SK-N-SH (cell line): ENCODE measurements at regions not wholly inside any gene's neighbourhood (a gene's known extent, or its start where the extent isn't known, plus 50 kb on each side); places are given as distances from the start of the nearest gene placed in this dataset.

Experiments used
- CTCF ChIA-PET: fragments of 300-600, 350-600 bp; formaldehyde crosslinking; extraction: SDS; loops from one replicate; lab custom pipeline; 2021; lab: Yijun Ruan, JAX
- POLR2A ChIA-PET: fragments of 350-600 bp; sonication (Branson Sonifier 250); formaldehyde crosslinking; extraction: SDS; loops from one replicate; lab custom pipeline; 2020; ENCODE audit warnings: antibody characterized with exemption, inconsistent platforms; lab: Yijun Ruan, JAX
- DNase-seq: peaks from one replicate; pipeline ENCODE4 v3.0.0; 2012
- H2AFZ ChIP-seq: fragments of 200-600 bp; sonication (generic); 2 replicates; pipeline ENCODE4 v1.8.1; 2016; ENCODE audit warnings: antibody characterized with exemption, mild to moderate bottlenecking, low read depth
- H3F3A ChIP-seq: fragments of 200-600 bp; sonication (generic); replicated peaks from 2 replicates; pipeline ENCODE3; 2016; ENCODE audit warnings: antibody characterized with exemption, mild to moderate bottlenecking; ENCODE audit not compliant: insufficient read depth
- H3K27ac ChIP-seq, 2 experiments: fragments of 200-500 bp in 1 of 2; fragments of 200-600 bp in 1 of 2; sonication (Bioruptor generic) in 1 of 2; sonication (generic), shearing (Covaris generic) in 1 of 2; 2 replicates each; pipeline versions ENCODE4 v1.5.1 to v1.6.1; 2014 to 2016; ENCODE audit warnings: low read depth in 2 of 2, inconsistent platforms in 1 of 2, low read length in 1 of 2, mild to moderate bottlenecking in 1 of 2, mixed read lengths in 1 of 2
- H3K27me3 ChIP-seq: fragments of 200-600 bp; sonication (generic), shearing (Covaris generic); 2 replicates; pipeline ENCODE4 v1.6.1; 2016; ENCODE audit warnings: mixed run types; ENCODE audit not compliant: insufficient read depth
- H3K36me3 ChIP-seq, 2 experiments: fragments of 200-500 bp in 1 of 2; fragments of 200-600 bp in 1 of 2; sonication (Bioruptor generic) in 1 of 2; sonication (generic) in 1 of 2; replicated peaks in 1 of 2; 2 replicates each; pipeline versions ENCODE3 to v1.5.1; 2014 to 2016; ENCODE audit warnings: low read length in 1 of 2, mild to moderate bottlenecking in 1 of 2; ENCODE audit not compliant: insufficient read depth in 2 of 2, control insufficient read depth in 1 of 2
- H3K4me1 ChIP-seq, 2 experiments: fragments of 200-500 bp in 1 of 2; fragments of 200-600 bp in 1 of 2; sonication (Bioruptor generic) in 1 of 2; sonication (generic), shearing (Covaris generic) in 1 of 2; 2 replicates each; pipeline versions ENCODE4 v1.5.1 to v1.6.1; 2014 to 2016; ENCODE audit warnings: low read depth in 1 of 2, low read length in 1 of 2, mixed run types in 1 of 2; ENCODE audit not compliant: insufficient read depth in 2 of 2, control insufficient read depth in 1 of 2
- H3K4me2 ChIP-seq: fragments of 200-600 bp; sonication (generic), shearing (Covaris generic); 2 replicates; pipeline ENCODE4 v1.6.1; 2017; ENCODE audit warnings: mixed run types
- H3K4me3 ChIP-seq, 2 experiments: fragments of 200-500 bp in 1 of 2; fragments of 200-600 bp in 1 of 2; sonication (Bioruptor generic) in 1 of 2; sonication (generic), shearing (Covaris generic) in 1 of 2; 2 replicates each; pipeline versions ENCODE4 v1.5.1 to v1.8.1; 2014 to 2016; ENCODE audit warnings: low read depth in 2 of 2, inconsistent platforms in 1 of 2, low read length in 1 of 2, mild to moderate bottlenecking in 1 of 2, mixed read lengths in 1 of 2, moderate library complexity in 1 of 2
- H3K79me2 ChIP-seq: fragments of 200-600 bp; sonication (generic); 2 replicates; pipeline ENCODE4 v1.8.1; 2017; ENCODE audit warnings: mild to moderate bottlenecking; ENCODE audit not compliant: insufficient read depth
- H3K9ac ChIP-seq: fragments of 200-600 bp; sonication (generic); 2 replicates; pipeline ENCODE4 v1.6.1; 2017; ENCODE audit warnings: mixed run types
- H3K9me2 ChIP-seq: fragments of 200-600 bp; sonication (generic); 2 replicates; pipeline ENCODE4 v1.6.1; 2017; ENCODE audit warnings: mixed run types
- H3K9me3 ChIP-seq: fragments of 200-600 bp; sonication (generic); 2 replicates; pipeline ENCODE4 v1.6.1; 2017; ENCODE audit warnings: mixed run types, mild to moderate bottlenecking, moderate library complexity
- H4K20me1 ChIP-seq: fragments of 200-600 bp; sonication (generic); 2 replicates; pipeline ENCODE4 v1.6.1; 2017; ENCODE audit warnings: mild to moderate bottlenecking, mixed run types; ENCODE audit not compliant: insufficient read depth
- ELF1 ChIP-seq: IDR thresholded peaks from 2 replicates; pipeline ENCODE4 v1.4.0; 2012
- EP300 ChIP-seq, 2 experiments: IDR thresholded peaks; 2 replicates each; pipeline versions ENCODE4 v1.4.0 to v1.6.1; 2012; ENCODE audit warnings: borderline replicate concordance in 1 of 2, low read depth in 1 of 2, low read length in 1 of 2
- FOSL2 ChIP-seq: IDR thresholded peaks from 2 replicates; pipeline ENCODE4 v1.4.0; 2012; ENCODE audit warnings: low read depth, mild to moderate bottlenecking, moderate library complexity, borderline replicate concordance
- FOXJ3 ChIP-seq: sonication (generic); formaldehyde crosslinking; IDR thresholded peaks from 2 replicates; pipeline ENCODE4 v1.5.1; 2020; ENCODE audit warnings: mild to moderate bottlenecking, missing genetic modification reagents
- FOXM1 ChIP-seq: IDR thresholded peaks from 2 replicates; pipeline ENCODE4 v1.4.0; 2012; ENCODE audit warnings: low read depth, mild to moderate bottlenecking
- GABPA ChIP-seq: IDR thresholded peaks from 2 replicates; pipeline ENCODE4 v1.4.0; 2012; ENCODE audit warnings: low read depth, mild to moderate bottlenecking
- GATA2 ChIP-seq: sonication (generic); formaldehyde crosslinking; IDR thresholded peaks from 2 replicates; pipeline ENCODE4 v1.5.0; 2020; ENCODE audit warnings: mild to moderate bottlenecking, missing genetic modification reagents
- JUND ChIP-seq: IDR thresholded peaks from 2 replicates; pipeline ENCODE4 v1.4.0; 2012
- POLR2AphosphoS5 ChIP-seq: IDR thresholded peaks from 2 replicates; pipeline ENCODE4 v1.6.1; 2012; ENCODE audit warnings: low read depth, low read length
- RAD21 ChIP-seq: IDR thresholded peaks from 2 replicates; pipeline ENCODE4 v1.6.1; 2012; ENCODE audit warnings: mild to moderate bottlenecking, low read length
- RXRA ChIP-seq: IDR thresholded peaks from 2 replicates; pipeline ENCODE4 v1.4.0; 2012; ENCODE audit warnings: low read depth, mild to moderate bottlenecking, borderline replicate concordance
- TCF12 ChIP-seq: IDR thresholded peaks from 2 replicates; pipeline ENCODE4 v1.4.0; 2012
- TEAD4 ChIP-seq: IDR thresholded peaks from 2 replicates; pipeline ENCODE4 v1.4.0; 2012; ENCODE audit warnings: mild to moderate bottlenecking, borderline replicate concordance; ENCODE audit not compliant: insufficient read depth
- WGBS: methylation state at CpG from one replicate; pipeline ENCODE4 v1.1.6; 2017; ENCODE audit warnings: low lambda C conversion rate; 5-methylcytosine and 5-hydroxymethylcytosine counted together
- TF ChIP-seq, protein P1 (sequence below): fragments of 150-350 bp; IDR thresholded peaks from 2 replicates; pipeline ENCODE4 v1.6.1; 2016; ENCODE audit warnings: mild to moderate bottlenecking, low read depth, low read length
- TF ChIP-seq, protein P2 (sequence below): fragments of 200-600 bp; sonication (generic); IDR thresholded peaks from 2 replicates; pipeline ENCODE4 v1.6.1; 2017; ENCODE audit warnings: antibody characterized with exemption, mild to moderate bottlenecking, moderate library complexity
- TF ChIP-seq, protein P3 (sequence below): fragments of 150-350 bp; IDR thresholded peaks from 2 replicates; pipeline ENCODE4 v1.6.1; 2017; ENCODE audit warnings: antibody characterized with exemption, low read length, low read depth, borderline replicate concordance

DNA sequence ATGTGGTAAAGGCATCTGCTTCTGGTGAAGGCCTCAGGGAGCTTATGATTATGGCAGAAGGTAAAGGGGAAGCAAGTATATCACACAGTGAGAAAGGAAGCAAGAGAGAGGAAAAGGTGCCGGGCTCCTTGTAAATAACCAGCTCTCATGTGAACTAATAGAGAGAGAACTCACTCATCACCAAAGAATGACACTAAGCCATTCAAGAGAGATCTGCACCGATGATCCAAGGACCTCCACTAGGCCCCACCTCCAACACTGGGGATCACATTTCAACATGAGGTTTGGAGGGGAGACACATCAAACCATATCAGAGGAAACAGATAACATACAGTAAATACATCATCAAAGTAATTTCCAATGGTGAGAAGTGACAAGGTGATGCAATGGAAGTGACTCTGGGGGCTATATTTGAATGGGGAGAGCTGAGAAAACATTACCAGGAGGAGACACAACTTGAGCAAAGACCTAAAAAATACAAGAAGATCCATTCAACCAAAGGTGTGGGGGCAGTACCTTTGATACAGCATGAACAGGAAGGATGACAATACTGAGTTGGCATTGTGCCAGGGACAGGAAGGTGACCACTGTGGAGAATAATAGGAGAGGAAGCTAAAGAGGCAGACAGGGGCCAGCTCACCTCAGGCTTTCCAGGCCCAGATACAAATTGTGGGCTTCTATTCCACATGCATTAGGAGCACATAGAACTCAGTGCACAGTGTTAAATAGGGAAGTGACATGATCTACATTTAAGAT, 134.4 kb upstream of the GRIP1 start:
- Histone ChIP-seq H3F3A (no peaks in the 10 kb centered on the region), H3K4me3 (no peak overlapping the region), H3K79me2 (no peaks in the 10 kb centered on the region), H3K9me3 (no peaks in the 10 kb centered on the region), H2AFZ (no peak overlapping the region), H3K27me3 (no peaks in the 10 kb centered on the region), H3K4me2 (no peak overlapping the region), H3K9me2 (no peaks in the 10 kb centered on the region), H4K20me1 (no peaks in the 10 kb centered on the region), H3K27ac (no peak overlapping the region), H3K4me1 (no peaks in the 10 kb centered on the region), H3K9ac (no peak overlapping the region), H3K36me3 (no peaks in the 10 kb centered on the region)
- TF ChIP-seq JUND (no peak), FOXJ3 (CRISPR knock-in tag) (no peak), TEAD4 (no peak)
- DNase-seq, result no peak
- WGBS, result 55% methylated on average over 2 of the region's 2 CpGs
- ChIA-PET POLR2A (no interaction called here), CTCF (no interaction called here)

DNA sequence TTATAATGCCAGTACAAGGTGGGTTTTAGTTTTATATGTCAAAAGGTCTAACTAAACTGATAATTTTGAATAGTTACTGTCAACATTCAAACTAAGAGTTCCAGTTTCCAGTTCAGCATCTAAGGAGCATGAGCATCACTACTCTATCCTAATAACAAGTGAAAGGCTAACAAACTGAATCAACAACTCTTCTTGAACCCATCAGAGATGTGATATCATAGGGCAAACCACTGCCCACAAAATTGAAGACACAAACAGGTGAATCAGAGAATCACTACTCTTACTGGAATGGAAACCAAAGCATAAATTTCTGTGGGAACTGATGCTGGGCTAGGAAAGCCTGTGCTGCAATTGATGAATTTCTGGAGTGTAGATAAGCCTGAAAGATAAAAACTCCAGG, 140.7 kb upstream of the GRIP1 start:
- H3K36me3 ChIP-seq, result no peaks in the 10 kb centered on the region
- H4K20me1 ChIP-seq, result no peaks in the 10 kb centered on the region
- H3K27me3 ChIP-seq, result no peaks in the 10 kb centered on the region
- no peak overlapping the region for H3K27ac ChIP-seq
- no peak for DNase-seq
- H3F3A ChIP-seq, result no peaks in the 10 kb centered on the region
- no peaks in the 10 kb centered on the region for H3K9me2 ChIP-seq
- H3K4me1 ChIP-seq, result no peaks in the 10 kb centered on the region
- H2AFZ ChIP-seq, result no peak overlapping the region
- CTCF ChIA-PET, result no interaction called here
- no peak overlapping the region for H3K4me3 ChIP-seq
- no peaks in the 10 kb centered on the region for H3K79me2 ChIP-seq
- H3K9me3 ChIP-seq, result no peaks in the 10 kb centered on the region
- TF ChIP-seq FOXJ3 (CRISPR knock-in tag), result no peak
- TF ChIP-seq POLR2AphosphoS5, result no peak
- TF ChIP-seq RAD21, result no peak
- no peak for TF ChIP-seq TCF12
- TF ChIP-seq FOSL2, result no peak
- TF ChIP-seq, protein P1, sequence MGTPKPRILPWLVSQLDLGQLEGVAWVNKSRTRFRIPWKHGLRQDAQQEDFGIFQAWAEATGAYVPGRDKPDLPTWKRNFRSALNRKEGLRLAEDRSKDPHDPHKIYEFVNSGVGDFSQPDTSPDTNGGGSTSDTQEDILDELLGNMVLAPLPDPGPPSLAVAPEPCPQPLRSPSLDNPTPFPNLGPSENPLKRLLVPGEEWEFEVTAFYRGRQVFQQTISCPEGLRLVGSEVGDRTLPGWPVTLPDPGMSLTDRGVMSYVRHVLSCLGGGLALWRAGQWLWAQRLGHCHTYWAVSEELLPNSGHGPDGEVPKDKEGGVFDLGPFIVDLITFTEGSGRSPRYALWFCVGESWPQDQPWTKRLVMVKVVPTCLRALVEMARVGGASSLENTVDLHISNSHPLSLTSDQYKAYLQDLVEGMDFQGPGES, result no peak
- TF ChIP-seq FOXM1, result no peak
- TF ChIP-seq ELF1, result no peak
- TF ChIP-seq RXRA, result no peak
- H3K4me2 ChIP-seq, result no peak overlapping the region
- no peak overlapping the region for H3K9ac ChIP-seq
- POLR2A ChIA-PET, result no interaction called here

DNA sequence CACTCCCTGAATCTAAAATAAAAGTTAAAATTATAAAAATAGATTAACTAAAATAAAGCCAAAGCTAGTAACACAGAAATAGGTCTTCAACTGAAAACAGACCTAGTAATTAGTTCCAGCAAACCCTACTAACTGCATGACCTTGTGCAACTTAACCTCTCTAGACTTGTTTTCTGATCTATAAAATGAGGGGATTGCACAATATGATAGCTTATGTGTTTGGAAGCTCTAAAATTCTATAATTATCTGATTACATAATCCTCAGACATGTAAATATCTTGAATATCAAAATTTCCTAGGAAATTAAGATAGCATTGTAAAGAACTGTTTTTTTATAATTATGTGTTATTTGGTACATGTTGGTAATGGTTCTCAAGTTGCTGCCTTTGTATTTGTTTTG, 144.1 kb upstream of the GRIP1 start:
- H3K4me2 ChIP-seq, result no peak overlapping the region
- no peaks in the 10 kb centered on the region for H3K36me3 ChIP-seq
- CTCF ChIA-PET, result no interaction called here
- H3K4me3 ChIP-seq, result no peak overlapping the region
- H4K20me1 ChIP-seq, result no peaks in the 10 kb centered on the region
- H3K4me1 ChIP-seq, result no peaks in the 10 kb centered on the region
- no peak overlapping the region for H2AFZ ChIP-seq
- POLR2A ChIA-PET, result no interaction called here
- no peaks in the 10 kb centered on the region for H3F3A ChIP-seq
- no peaks in the 10 kb centered on the region for H3K9me2 ChIP-seq
- H3K9me3 ChIP-seq, result no peaks in the 10 kb centered on the region
- H3K79me2 ChIP-seq, result no peaks in the 10 kb centered on the region
- H3K9ac ChIP-seq, result no peak overlapping the region
- H3K27ac ChIP-seq, result no peak overlapping the region
- no peaks in the 10 kb centered on the region for H3K27me3 ChIP-seq
- DNase-seq, result no peak
- TF ChIP-seq GABPA, result no peak
- no peak for TF ChIP-seq EP300 (IDR thresholded peaks at IDR 0.05; ENCODE audit: borderline replicate concordance in 1 of 2, low read depth in 1 of 2, low read length in 1 of 2)
- no peak for TF ChIP-seq JUND
- TF ChIP-seq, protein P2, sequence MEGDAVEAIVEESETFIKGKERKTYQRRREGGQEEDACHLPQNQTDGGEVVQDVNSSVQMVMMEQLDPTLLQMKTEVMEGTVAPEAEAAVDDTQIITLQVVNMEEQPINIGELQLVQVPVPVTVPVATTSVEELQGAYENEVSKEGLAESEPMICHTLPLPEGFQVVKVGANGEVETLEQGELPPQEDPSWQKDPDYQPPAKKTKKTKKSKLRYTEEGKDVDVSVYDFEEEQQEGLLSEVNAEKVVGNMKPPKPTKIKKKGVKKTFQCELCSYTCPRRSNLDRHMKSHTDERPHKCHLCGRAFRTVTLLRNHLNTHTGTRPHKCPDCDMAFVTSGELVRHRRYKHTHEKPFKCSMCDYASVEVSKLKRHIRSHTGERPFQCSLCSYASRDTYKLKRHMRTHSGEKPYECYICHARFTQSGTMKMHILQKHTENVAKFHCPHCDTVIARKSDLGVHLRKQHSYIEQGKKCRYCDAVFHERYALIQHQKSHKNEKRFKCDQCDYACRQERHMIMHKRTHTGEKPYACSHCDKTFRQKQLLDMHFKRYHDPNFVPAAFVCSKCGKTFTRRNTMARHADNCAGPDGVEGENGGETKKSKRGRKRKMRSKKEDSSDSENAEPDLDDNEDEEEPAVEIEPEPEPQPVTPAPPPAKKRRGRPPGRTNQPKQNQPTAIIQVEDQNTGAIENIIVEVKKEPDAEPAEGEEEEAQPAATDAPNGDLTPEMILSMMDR, result no peak
- TF ChIP-seq, protein P3, sequence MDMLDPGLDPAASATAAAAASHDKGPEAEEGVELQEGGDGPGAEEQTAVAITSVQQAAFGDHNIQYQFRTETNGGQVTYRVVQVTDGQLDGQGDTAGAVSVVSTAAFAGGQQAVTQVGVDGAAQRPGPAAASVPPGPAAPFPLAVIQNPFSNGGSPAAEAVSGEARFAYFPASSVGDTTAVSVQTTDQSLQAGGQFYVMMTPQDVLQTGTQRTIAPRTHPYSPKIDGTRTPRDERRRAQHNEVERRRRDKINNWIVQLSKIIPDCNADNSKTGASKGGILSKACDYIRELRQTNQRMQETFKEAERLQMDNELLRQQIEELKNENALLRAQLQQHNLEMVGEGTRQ, result no peak
- TF ChIP-seq TCF12, result no peak
- no peak for TF ChIP-seq GATA2 (CRISPR knock-in tag)
